Testis (tissue), 2 donors: ENCODE measurements at regions not wholly inside any gene's neighbourhood (a gene's known extent, or its start where the extent isn't known, plus 50 kb on each side); places are given as distances from the start of the nearest gene placed in this dataset.

Experiments used
- POLR2A ChIP-seq: fragments of 450-650 bp; IDR thresholded peaks from one replicate; pipeline ENCODE4 v1.6.1; 2017; ENCODE audit warnings: antibody characterized with exemption, mild to moderate bottlenecking, moderate library complexity
- TF ChIP-seq, protein P1 (sequence below), 3 experiments: fragments of 450-650 bp in 2 of 3; fragments of 200-600 bp in 1 of 3; sonication (generic) in 1 of 3; IDR thresholded peaks; one replicate each; pipeline ENCODE4 v1.5.1; 2016 to 2019; ENCODE audit warnings: antibody characterized with exemption in 3 of 3, mild to moderate bottlenecking in 2 of 3, moderate library complexity in 1 of 3

GRCh38 chr12:13270817-13271216, 74.3 kb downstream of the EMP1 start:
- TF ChIP-seq, protein P1, sequence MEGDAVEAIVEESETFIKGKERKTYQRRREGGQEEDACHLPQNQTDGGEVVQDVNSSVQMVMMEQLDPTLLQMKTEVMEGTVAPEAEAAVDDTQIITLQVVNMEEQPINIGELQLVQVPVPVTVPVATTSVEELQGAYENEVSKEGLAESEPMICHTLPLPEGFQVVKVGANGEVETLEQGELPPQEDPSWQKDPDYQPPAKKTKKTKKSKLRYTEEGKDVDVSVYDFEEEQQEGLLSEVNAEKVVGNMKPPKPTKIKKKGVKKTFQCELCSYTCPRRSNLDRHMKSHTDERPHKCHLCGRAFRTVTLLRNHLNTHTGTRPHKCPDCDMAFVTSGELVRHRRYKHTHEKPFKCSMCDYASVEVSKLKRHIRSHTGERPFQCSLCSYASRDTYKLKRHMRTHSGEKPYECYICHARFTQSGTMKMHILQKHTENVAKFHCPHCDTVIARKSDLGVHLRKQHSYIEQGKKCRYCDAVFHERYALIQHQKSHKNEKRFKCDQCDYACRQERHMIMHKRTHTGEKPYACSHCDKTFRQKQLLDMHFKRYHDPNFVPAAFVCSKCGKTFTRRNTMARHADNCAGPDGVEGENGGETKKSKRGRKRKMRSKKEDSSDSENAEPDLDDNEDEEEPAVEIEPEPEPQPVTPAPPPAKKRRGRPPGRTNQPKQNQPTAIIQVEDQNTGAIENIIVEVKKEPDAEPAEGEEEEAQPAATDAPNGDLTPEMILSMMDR (IDR thresholded peaks at IDR 0.05): no peak
- no peak for TF ChIP-seq POLR2A
